Spleen (tissue), 7 donors: ENCODE measurements at regions not wholly inside any gene's neighbourhood (a gene's known extent, or its start where the extent isn't known, plus 50 kb on each side); places are given as distances from the start of the nearest gene placed in this dataset.

Experiments used
- CTCF ChIP-seq, 11 experiments: fragments of 200-600 bp in 7 of 11; fragments of 450-650 bp in 4 of 11; sonication (generic) in 4 of 11; IDR thresholded peaks in 8 of 11; conservative IDR thresholded peaks in 3 of 11; 1 replicate in 7 of 11; 2 replicates in 4 of 11; pipeline versions ENCODE4 v1.4.0 to v1.8.0; 2016 to 2021; ENCODE audit warnings: antibody characterized with exemption in 11 of 11, inconsistent platforms in 4 of 11, mild to moderate bottlenecking in 1 of 11
- POLR2A ChIP-seq, 3 donors: fragments of 450-650 bp; IDR thresholded peaks; one replicate each; pipeline ENCODE4 v1.5.1; 2017; ENCODE audit warnings: antibody characterized with exemption in 3 of 3, mild to moderate bottlenecking in 1 of 3
- POLR2AphosphoS5 ChIP-seq, 3 donors: sonication (generic); formaldehyde crosslinking; IDR thresholded peaks; one replicate each; pipeline ENCODE4 v1.5.1; 2017; ENCODE audit warnings: antibody characterized with exemption in 3 of 3
- donor health status: DM: no; HTN: no; CAD: no; lungs with moderate emphysema.
- donor health status: DM: no; HTN: no; CAD: no.
- donor health status: DM: no; HTN: no; CAD: no.

DNA sequence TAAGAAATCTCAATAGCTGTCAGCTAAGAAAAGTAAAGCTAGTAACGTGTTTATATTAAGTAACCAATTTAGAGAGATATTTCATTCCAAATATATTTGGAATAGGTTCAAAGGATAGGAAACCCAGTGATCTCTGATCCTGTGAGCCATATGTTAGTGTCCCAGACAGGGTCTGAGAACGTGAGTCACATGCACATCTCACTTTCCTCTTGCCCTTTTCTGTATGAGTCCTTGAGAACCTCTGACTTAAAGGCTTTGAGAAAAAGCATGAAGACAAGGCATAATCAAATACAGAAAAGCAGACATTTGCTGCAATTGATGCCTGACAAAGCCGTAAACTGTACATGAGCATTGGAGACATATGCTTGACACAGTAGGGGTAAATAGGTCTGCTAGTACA is 655.1 kb upstream of the ADGRL3 start:
- TF ChIP-seq CTCF (IDR thresholded peaks at IDR 0.05 in 8 of 11, conservative IDR thresholded peaks at IDR 0.05 in 3 of 11) (no peak), POLR2AphosphoS5 (IDR thresholded peaks at IDR 0.05) (no peak), POLR2A (IDR thresholded peaks at IDR 0.05) (no peak)
